Thyroid gland (tissue), 4 donors: ENCODE measurements at regions not wholly inside any gene's neighbourhood (a gene's known extent, or its start where the extent isn't known, plus 50 kb on each side); places are given as distances from the start of the nearest gene placed in this dataset.

Experiments used
- DNase-seq, 2 donors: peaks; one replicate each; pipeline ENCODE4 v3.0.0-alpha.2; 2019
- H3K27ac ChIP-seq, 3 donors: fragments of 200-600 bp; sonication (generic); 1 replicate in 2 of 3; 2 replicates in 1 of 3; pipeline ENCODE4 v1.5.1; 2016 to 2019; ENCODE audit warnings: mild to moderate bottlenecking in 1 of 3, moderate library complexity in 1 of 3
- H3K27me3 ChIP-seq: fragments of 200-600 bp; sonication (generic); one replicate; pipeline ENCODE4 v1.5.1; 2019
- H3K36me3 ChIP-seq, 2 donors: fragments of 200-600 bp; sonication (generic); one replicate each; pipeline ENCODE4 v1.5.1; 2016 to 2019
- H3K4me1 ChIP-seq, 2 donors: fragments of 200-600 bp; sonication (generic); one replicate each; pipeline ENCODE4 v1.5.1; 2017 to 2019
- H3K4me3 ChIP-seq, 3 donors: fragments of 200-600 bp; sonication (generic); replicated peaks in 1 of 3; 1 replicate in 2 of 3; 2 replicates in 1 of 3; pipeline ENCODE4 v1.5.1; 2016; ENCODE audit warnings: mild to moderate bottlenecking in 1 of 3
- H3K9me3 ChIP-seq: fragments of 200-600 bp; sonication (generic); one replicate; pipeline ENCODE4 v1.5.1; 2017
- CTCF ChIP-seq, 6 experiments: fragments of 200-600 bp in 3 of 6; fragments of 450-650 bp in 3 of 6; sonication (generic) in 3 of 6; IDR thresholded peaks; one replicate each; pipeline ENCODE4 v1.5.1; 2016 to 2019; ENCODE audit warnings: antibody characterized with exemption in 6 of 6, mild to moderate bottlenecking in 2 of 6, inconsistent platforms in 1 of 6, moderate library complexity in 1 of 6
- POLR2A ChIP-seq, 2 donors: fragments of 450-650 bp; IDR thresholded peaks; one replicate each; pipeline ENCODE4 v1.6.1; 2017; ENCODE audit warnings: antibody characterized with exemption in 2 of 2, mild to moderate bottlenecking in 2 of 2, moderate library complexity in 1 of 2
- WGBS, 2 donors: methylation state at CpG; one replicate each; pipeline ENCODE4 v1.1.5; 2017; 5-methylcytosine and 5-hydroxymethylcytosine counted together
- intact Hi-C: fragments of 100-400 bp; cut with DNase I; formaldehyde crosslinking; loops from one replicate; pipeline ENCODE4 v1.15.1; 2023

GRCh38 chr6:14880677-14881076, 365.2 kb upstream of the JARID2 start:
- 62 to 65% methylated on average over 3 of the region's 3 CpGs for WGBS, 2 donors
- Histone ChIP-seq H3K4me3 (no peak overlapping the region), H3K9me3 (no peaks in the 10 kb centered on the region), H3K36me3 (no peaks in the 10 kb centered on the region), H3K4me1 (peaks cover 0 to 6% of the 10 kb centered on the region in 2 donors), H3K27me3 (no peaks in the 10 kb centered on the region), H3K27ac (no peak overlapping the region)
- DNase-seq, result no peak
- intact Hi-C loops, result no loop called here
- TF ChIP-seq POLR2A (IDR thresholded peaks at IDR 0.05) (no peak), CTCF (IDR thresholded peaks at IDR 0.05) (no peak)

GRCh38 chr6:14881398-14881797, 364.5 kb upstream of the JARID2 start:
- no peak for DNase-seq
- TF ChIP-seq POLR2A (IDR thresholded peaks at IDR 0.05), result no peak
- no peak for TF ChIP-seq CTCF (IDR thresholded peaks at IDR 0.05)
- intact Hi-C loops, result no loop called here
- H3K27me3 ChIP-seq, result no peaks in the 10 kb centered on the region
- no peak overlapping the region for H3K4me3 ChIP-seq
- no peak overlapping the region for H3K27ac ChIP-seq
- H3K36me3 ChIP-seq, result no peaks in the 10 kb centered on the region
- 65 to 85% methylated on average over 4 of the region's 4 CpGs for WGBS, 2 donors
- no peaks in the 10 kb centered on the region for H3K9me3 ChIP-seq
- H3K4me1 ChIP-seq, result peaks cover 0 to 6% of the 10 kb centered on the region in 2 donors

- WGBS, 2 donors, result 73 to 77% methylated on average over 9 of the region's 9 CpGs
- TF ChIP-seq CTCF (IDR thresholded peaks at IDR 0.05), result no peak
- TF ChIP-seq POLR2A (IDR thresholded peaks at IDR 0.05), result no peak
- Histone ChIP-seq H3K4me3 (no peak overlapping the region), H3K36me3 (no peaks in the 10 kb centered on the region), H3K9me3 (no peaks in the 10 kb centered on the region), H3K4me1 (peaks cover 0 to 6% of the 10 kb centered on the region in 2 donors), H3K27me3 (no peaks in the 10 kb centered on the region), H3K27ac (no peak overlapping the region)
- DNase-seq, result no peak
- intact Hi-C loops, result no loop called here
Measured at GRCh38 chr6:14882394-14883026, 363.4 kb upstream of the JARID2 start.

GRCh38 chr6:14883921-14884320, 361.9 kb upstream of the JARID2 start:
- no peak overlapping the region for H3K27ac ChIP-seq
- H3K4me1 ChIP-seq, result peaks cover 0 to 6% of the 10 kb centered on the region in 2 donors
- WGBS, 2 donors, result 69 to 74% methylated on average over 4 of the region's 4 CpGs
- no peak overlapping the region for H3K4me3 ChIP-seq
- H3K9me3 ChIP-seq, result no peaks in the 10 kb centered on the region
- no peaks in the 10 kb centered on the region for H3K27me3 ChIP-seq
- DNase-seq, result no peak
- H3K36me3 ChIP-seq, result no peaks in the 10 kb centered on the region
- TF ChIP-seq POLR2A (IDR thresholded peaks at IDR 0.05) (no peak), CTCF (IDR thresholded peaks at IDR 0.05) (no peak)
- intact Hi-C loops, result no loop called here

GRCh38 chr6:14885498-14885897, 360.4 kb upstream of the JARID2 start:
- 62 to 73% methylated on average over 5 of the region's 5 CpGs for WGBS, 2 donors
- Histone ChIP-seq H3K4me1 (peaks cover 0 to 6% of the 10 kb centered on the region in 2 donors), H3K9me3 (no peaks in the 10 kb centered on the region), H3K27ac (no peak overlapping the region), H3K27me3 (no peaks in the 10 kb centered on the region), H3K4me3 (no peak overlapping the region), H3K36me3 (no peaks in the 10 kb centered on the region)
- TF ChIP-seq CTCF (IDR thresholded peaks at IDR 0.05) (no peak), POLR2A (IDR thresholded peaks at IDR 0.05) (no peak)
- DNase-seq, result no peak
- intact Hi-C loops, result no loop called here
